Stomach smooth muscle (tissue), 2 donors: ENCODE measurements at regions not wholly inside any gene's neighbourhood (a gene's known extent, or its start where the extent isn't known, plus 50 kb on each side); places are given as distances from the start of the nearest gene placed in this dataset.

Source experiments
- H3K27ac ChIP-seq: one replicate; pipeline ENCODE4 v1.7.0; 2013; ENCODE audit warnings: mild to moderate bottlenecking, low read length, inconsistent platforms
- H3K27me3 ChIP-seq, 2 donors: one replicate each; pipeline ENCODE4 v1.7.0; 2013; ENCODE audit warnings: low read length in 2 of 2; ENCODE audit not compliant: insufficient read depth in 2 of 2, control insufficient read depth in 1 of 2
- H3K36me3 ChIP-seq, 2 donors: one replicate each; pipeline ENCODE4 v1.7.0; 2013; ENCODE audit warnings: low read length in 2 of 2; ENCODE audit not compliant: control insufficient read depth in 2 of 2, insufficient read depth in 2 of 2
- H3K4me1 ChIP-seq: one replicate; pipeline ENCODE4 v1.7.0; 2013; ENCODE audit warnings: low read length; ENCODE audit not compliant: control insufficient read depth, insufficient read depth
- H3K4me3 ChIP-seq, 2 donors: one replicate each; pipeline ENCODE4 v1.7.0; 2013; ENCODE audit warnings: low read length in 2 of 2
- H3K9ac ChIP-seq, 2 donors: one replicate each; pipeline ENCODE4 v1.7.0; 2013; ENCODE audit warnings: low read length in 2 of 2, mild to moderate bottlenecking in 1 of 2
- H3K9me3 ChIP-seq, 2 donors: one replicate each; pipeline ENCODE4 v1.7.0; 2013; ENCODE audit warnings: low read length in 2 of 2; ENCODE audit not compliant: control insufficient read depth in 2 of 2
- donor health status: healthy.
- donor health status: Pancreatic carcinoma.

DNA sequence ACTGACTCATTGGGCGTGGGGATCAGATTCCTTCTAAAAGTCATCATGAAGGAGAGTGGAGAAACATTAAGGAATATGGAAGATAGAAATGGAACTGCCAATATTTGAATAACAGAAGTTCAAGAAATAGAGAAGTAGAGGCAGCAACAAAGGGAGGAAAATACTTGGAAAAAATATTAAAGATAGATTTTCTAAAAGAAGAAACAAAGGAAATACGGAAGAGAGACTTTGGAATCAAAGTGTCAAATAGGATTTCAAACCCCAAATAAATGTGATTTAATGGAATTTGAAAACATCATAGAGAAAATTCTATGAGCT is 605.1 kb upstream of the KLF4 start:
- Histone ChIP-seq H3K27me3 (no peaks in the 10 kb centered on the region), H3K9me3 (peaks cover 0 to 3% of the 10 kb centered on the region in 2 donors), H3K36me3 (no peaks in the 10 kb centered on the region), H3K9ac (no peak overlapping the region), H3K4me1 (no peaks in the 10 kb centered on the region), H3K4me3 (no peak overlapping the region), H3K27ac (no peak overlapping the region)

DNA sequence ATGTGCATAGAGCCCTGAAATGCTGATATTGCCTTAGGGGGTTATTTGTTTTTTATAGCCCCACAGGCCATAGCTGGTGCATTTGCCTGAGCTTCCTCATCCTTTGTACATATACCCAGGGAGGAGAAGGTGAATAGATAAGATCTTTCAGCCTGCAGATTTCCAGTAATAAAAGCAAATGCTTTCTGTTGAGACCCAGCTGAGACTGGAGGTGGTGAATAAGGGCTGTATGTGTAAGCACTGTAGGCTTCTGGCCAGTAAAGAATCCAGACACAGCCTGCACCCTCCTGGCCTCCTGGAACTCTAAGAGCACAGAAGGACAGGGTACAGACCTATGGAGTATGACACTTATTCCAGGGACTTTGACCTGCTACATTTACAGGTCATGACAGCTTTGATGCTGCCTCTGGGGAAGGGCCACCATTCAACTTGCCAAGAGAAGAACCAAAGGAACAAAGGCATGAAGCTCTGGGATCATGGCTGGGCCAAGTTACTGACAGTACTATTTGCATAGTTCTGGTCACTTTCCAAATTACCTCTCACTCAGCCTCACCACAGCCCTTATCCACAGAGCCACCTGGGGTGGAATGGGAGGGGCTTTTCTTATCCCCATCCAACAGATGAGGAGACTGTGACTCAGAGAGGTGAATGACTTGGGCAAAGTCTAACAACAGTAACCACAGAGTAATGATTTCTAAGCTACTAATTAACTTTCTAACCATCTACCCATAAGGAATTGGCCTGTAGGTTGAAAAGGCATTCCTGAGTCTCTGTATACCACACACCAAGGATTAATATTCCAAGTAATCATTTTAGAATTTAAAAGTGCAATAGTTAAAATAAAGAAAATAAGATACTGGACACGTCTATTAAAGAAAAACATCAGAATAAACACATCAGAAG is 604.5 kb upstream of the KLF4 start:
- Histone ChIP-seq H3K9ac (no peak overlapping the region), H3K27me3 (no peaks in the 10 kb centered on the region), H3K4me3 (no peak overlapping the region), H3K4me1 (no peaks in the 10 kb centered on the region), H3K27ac (no peak overlapping the region), H3K36me3 (no peaks in the 10 kb centered on the region), H3K9me3 (peaks cover 0 to 3% of the 10 kb centered on the region in 2 donors)

DNA sequence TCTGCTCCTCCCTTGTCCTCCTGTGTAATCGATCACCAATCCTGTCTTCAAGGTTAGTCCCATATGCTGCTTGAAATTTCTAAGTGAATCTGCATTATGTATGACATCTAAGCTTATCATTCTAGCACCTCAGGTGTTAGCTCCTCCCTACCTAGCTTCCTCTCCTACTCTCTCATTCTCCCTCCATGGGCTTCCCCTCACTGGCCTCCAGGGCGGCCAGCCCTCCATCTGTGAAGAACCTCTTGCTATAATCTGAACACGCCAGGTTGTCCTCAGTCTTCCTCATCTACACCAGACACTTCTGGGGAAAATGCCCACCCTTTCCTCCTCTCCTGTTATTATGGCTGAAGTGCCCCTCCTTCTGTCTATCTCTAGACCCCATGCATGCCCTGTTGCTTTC is 599.3 kb upstream of the KLF4 start:
- Histone ChIP-seq H3K4me1 (no peaks in the 10 kb centered on the region), H3K27me3 (no peaks in the 10 kb centered on the region), H3K9me3 (peaks cover 0 to 3% of the 10 kb centered on the region in 2 donors), H3K4me3 (no peak overlapping the region), H3K9ac (no peak overlapping the region), H3K36me3 (no peaks in the 10 kb centered on the region), H3K27ac (no peak overlapping the region)

DNA sequence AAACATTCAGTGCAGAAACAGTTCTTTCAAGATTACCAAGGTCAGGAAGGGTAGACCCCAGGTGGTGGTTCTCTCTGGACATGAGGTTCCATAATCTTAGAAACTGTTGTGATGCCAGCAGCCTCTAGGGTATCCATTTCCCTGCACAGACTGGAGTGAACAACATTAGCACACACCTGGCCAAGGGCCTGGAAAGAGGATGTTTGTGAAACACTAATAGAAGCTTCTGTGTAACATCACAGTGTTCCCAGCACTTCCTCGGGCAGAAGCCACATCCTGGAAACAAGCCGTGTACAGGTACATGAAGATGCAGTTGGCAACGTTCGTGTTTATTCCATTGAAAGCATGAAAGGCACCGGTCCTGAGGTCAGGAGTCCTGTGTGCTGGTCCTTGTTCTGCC is 598.2 kb upstream of the KLF4 start:
- Histone ChIP-seq H3K9me3 (peaks cover 0 to 2% of the 10 kb centered on the region in 2 donors), H3K27ac (no peak overlapping the region), H3K4me1 (no peaks in the 10 kb centered on the region), H3K4me3 (no peak overlapping the region), H3K27me3 (no peaks in the 10 kb centered on the region), H3K36me3 (no peaks in the 10 kb centered on the region), H3K9ac (no peak overlapping the region)

DNA sequence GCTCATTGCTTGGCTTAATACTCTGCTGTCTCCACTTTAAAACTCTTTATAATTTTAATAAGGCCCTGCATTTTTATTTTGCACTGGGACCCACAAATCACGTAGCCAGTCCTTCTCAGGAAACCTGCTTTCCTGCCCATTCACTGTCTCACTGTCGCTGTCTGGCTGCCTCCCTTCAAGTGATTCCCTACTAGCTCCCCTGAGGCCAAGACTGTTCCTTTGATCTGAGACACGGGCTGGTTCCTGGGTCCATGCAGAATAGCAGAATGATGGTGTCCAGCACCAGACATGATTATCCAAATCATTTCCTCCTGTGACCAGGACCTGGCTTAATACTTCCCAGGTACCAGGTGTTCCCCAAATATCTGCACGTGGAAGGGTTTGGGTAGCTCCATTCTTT is 597.1 kb upstream of the KLF4 start:
- H3K27me3 ChIP-seq: no peaks in the 10 kb centered on the region
- H3K9ac ChIP-seq: no peak overlapping the region
- H3K4me1 ChIP-seq: no peaks in the 10 kb centered on the region
- H3K27ac ChIP-seq: no peak overlapping the region
- no peaks in the 10 kb centered on the region for H3K9me3 ChIP-seq
- no peaks in the 10 kb centered on the region for H3K36me3 ChIP-seq
- H3K4me3 ChIP-seq: no peak overlapping the region

DNA sequence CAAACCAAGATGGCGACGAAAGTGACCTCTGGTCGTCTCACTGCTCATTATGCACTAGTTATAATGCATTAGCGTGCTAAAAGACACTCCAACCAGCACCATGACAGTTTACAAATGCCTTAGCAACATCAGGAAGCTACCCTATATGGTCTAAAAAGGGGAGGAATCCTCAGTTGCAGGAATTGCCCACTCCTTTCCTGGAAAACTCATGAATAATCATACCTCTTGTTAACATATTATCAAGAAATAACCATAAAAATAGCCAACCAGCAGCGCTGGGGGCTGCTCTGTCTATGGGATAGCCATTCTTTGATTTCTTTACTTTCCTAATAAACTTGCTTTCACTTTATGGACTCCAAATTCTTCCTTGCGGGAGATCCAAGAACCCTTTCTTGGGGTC is 595.7 kb upstream of the KLF4 start:
- Histone ChIP-seq H3K27me3 (no peaks in the 10 kb centered on the region), H3K27ac (no peak overlapping the region), H3K9ac (no peak overlapping the region), H3K9me3 (no peaks in the 10 kb centered on the region), H3K4me3 (no peak overlapping the region), H3K36me3 (no peaks in the 10 kb centered on the region), H3K4me1 (no peaks in the 10 kb centered on the region)

DNA sequence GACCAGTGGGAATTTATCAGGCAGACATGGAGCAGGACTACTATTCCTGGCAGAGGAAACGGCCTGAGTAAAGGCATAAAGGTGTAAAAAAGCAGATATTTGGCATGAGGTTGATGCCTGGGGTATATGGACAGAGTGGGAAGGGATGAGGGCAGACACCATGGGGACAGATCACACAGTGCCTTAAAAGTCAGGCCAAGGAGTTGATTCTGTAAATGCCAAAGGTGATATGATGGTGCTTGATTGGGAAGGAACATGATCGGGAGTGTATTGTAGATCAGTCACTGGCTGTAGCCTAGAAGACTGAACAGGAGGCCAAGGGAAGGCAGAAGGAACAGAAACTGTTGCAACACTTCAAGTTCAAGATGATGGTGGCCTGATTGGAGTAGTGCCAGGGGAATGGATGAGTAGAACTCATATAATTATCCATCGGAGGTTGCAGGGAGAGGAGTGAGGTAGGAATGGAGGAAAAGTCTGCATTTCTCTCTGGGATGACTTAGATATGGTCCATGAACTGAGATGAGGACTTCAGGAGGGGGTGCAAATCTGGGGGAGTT is 594.3 kb upstream of the KLF4 start:
- Histone ChIP-seq H3K4me1 (no peaks in the 10 kb centered on the region), H3K36me3 (no peaks in the 10 kb centered on the region), H3K27ac (no peak overlapping the region), H3K27me3 (no peaks in the 10 kb centered on the region), H3K9me3 (no peaks in the 10 kb centered on the region), H3K9ac (no peak overlapping the region), H3K4me3 (no peak overlapping the region)

DNA sequence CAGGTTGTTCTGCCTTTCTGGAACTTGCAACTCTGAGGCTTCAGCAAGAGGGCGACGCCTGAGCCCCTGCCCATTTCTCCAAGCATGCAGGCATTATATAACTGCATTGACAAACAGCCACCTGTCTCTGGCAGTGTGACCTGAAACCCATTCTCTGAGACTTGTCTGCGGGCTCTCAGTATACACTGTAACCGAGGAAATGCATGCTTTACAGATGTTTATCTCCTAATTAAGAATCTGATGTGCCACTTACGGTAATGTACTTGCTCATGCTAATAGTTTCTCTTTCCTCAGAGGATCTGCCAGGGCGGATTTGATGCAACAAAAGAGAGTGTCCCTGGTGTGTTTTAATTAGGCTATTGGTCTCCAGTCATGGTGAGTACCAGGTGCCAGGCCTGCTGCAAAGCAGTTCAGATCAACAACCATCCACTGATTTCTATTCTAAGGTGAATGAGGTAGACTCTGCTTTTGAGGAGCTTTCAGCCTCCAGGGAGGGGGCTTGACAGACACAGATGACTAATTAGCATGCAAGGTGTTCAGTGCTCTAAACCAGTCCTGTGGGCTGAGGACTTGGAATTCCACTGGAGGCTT is 593.7 kb upstream of the KLF4 start:
- Histone ChIP-seq H3K4me1 (no peaks in the 10 kb centered on the region), H3K4me3 (no peak overlapping the region), H3K27me3 (no peaks in the 10 kb centered on the region), H3K9me3 (no peaks in the 10 kb centered on the region), H3K27ac (no peak overlapping the region), H3K36me3 (no peaks in the 10 kb centered on the region), H3K9ac (no peak overlapping the region)

DNA sequence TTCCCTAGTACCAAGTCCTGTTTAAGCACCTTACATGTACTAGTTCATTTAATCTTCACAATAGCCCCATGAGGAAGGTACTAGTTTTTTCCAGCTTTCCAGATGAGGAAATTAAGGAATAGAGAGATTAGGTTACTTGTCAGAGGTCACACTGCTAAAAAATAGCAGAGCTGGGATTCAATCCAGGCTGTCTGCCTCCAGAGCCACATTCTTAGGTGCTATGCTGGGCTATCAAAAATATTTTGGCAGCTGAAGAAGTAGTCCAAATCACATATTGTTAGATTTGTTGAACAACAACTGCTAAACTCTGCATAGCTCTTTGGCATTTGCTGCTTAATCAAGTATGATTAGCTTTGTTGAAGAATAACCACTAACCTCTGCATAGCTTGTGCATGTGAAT is 591.5 kb upstream of the KLF4 start:
- Histone ChIP-seq H3K36me3 (no peaks in the 10 kb centered on the region), H3K27me3 (no peaks in the 10 kb centered on the region), H3K9me3 (no peaks in the 10 kb centered on the region), H3K9ac (no peak overlapping the region), H3K27ac (no peak overlapping the region), H3K4me1 (no peaks in the 10 kb centered on the region), H3K4me3 (no peak overlapping the region)

DNA sequence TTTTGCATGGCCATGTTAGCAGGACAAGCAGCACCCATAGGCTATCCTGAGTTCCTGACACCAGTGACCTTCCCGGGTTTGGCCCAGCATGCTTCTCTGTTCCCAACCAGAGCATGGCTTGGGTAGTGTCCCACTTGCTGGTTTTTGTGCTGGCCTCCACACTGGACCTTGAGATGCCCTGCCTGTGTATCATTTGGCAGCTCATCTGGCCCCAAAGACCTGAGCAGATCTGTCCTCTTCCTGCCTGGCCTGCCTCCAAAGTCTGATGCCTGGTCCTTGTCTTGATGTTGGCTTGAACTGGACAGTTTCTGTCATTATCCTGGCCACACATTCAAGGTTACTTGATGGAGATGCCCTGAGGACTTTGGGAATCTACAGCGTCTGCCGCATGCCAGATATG is 590.7 kb upstream of the KLF4 start:
- Histone ChIP-seq H3K4me3 (no peak overlapping the region), H3K9ac (no peak overlapping the region), H3K27me3 (no peaks in the 10 kb centered on the region), H3K36me3 (no peaks in the 10 kb centered on the region), H3K27ac (no peak overlapping the region), H3K9me3 (no peaks in the 10 kb centered on the region), H3K4me1 (no peaks in the 10 kb centered on the region)

DNA sequence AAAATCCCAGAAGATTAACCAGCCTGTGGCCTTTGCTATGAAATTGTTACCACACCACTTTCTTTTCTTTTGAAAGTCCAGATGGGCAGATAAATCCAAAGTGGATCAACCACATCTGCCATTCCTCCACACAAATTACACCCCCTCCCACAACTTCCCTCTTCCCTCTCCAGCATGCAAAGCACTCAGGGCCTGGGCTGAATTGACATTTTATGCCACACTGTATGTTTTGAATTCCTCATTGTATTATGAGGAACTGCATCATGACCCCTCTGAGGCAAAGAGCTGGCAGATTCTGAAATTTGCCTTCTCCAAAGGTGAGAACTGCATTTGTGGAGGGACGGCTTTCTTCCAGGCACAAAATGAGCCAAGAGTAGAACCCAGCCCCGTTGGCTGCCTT is 589.2 kb upstream of the KLF4 start:
- no peak overlapping the region for H3K27ac ChIP-seq
- H3K9ac ChIP-seq: no peak overlapping the region
- H3K9me3 ChIP-seq: no peaks in the 10 kb centered on the region
- H3K27me3 ChIP-seq: no peaks in the 10 kb centered on the region
- H3K4me3 ChIP-seq: no peak overlapping the region
- H3K4me1 ChIP-seq: no peaks in the 10 kb centered on the region
- no peaks in the 10 kb centered on the region for H3K36me3 ChIP-seq
